OCI-LY3 (cell line): ENCODE measurements at regions not wholly inside any gene's neighbourhood (a gene's known extent, or its start where the extent isn't known, plus 50 kb on each side); places are given as distances from the start of the nearest gene placed in this dataset.

ENCODE experiments used
- CTCF ChIP-seq: fragments of 200-600, 300-600 bp; sonication (generic); IDR thresholded peaks from 2 replicates; pipeline ENCODE4 v1.5.1; 2014; ENCODE audit warnings: antibody characterized with exemption, low read length, low read depth
- EZH2phosphoT487 ChIP-seq: fragments of 200-600 bp; shearing (Covaris generic); IDR thresholded peaks from 2 replicates; pipeline ENCODE4 v1.6.1; 2018; ENCODE audit warnings: antibody characterized with exemption, mixed run types, low read depth

- TF ChIP-seq CTCF (no peak), EZH2phosphoT487 (no peak)
Measured at GRCh38 chr10:131760416-131761166, 140.2 kb upstream of the PPP2R2D start.
